Mesendoderm (in vitro differentiated cells): ENCODE measurements at regions not wholly inside any gene's neighbourhood (a gene's known extent, or its start where the extent isn't known, plus 50 kb on each side); places are given as distances from the start of the nearest gene placed in this dataset.
A peak's percentile ranks its signal among the peaks of the same experiment; 100 is the strongest.

Experiments used
- DNase-seq: peaks from one replicate; pipeline ENCODE4 v3.0.0; 2013
- H2AK5ac ChIP-seq: 2 replicates; pipeline ENCODE4 v1.6.1; 2013; ENCODE audit warnings: low read length, inconsistent platforms
- H2BK120ac ChIP-seq: 2 replicates; pipeline ENCODE4 v1.6.1; 2013; ENCODE audit warnings: low read depth, mild to moderate bottlenecking, low read length, moderate library complexity, mixed read lengths
- H2BK15ac ChIP-seq: replicated peaks from 2 replicates; pipeline ENCODE4 v1.6.1; 2013; ENCODE audit warnings: low read depth, mild to moderate bottlenecking, moderate library complexity
- H2BK5ac ChIP-seq: 2 replicates; pipeline ENCODE4 v1.6.1; 2013; ENCODE audit warnings: low read length, inconsistent platforms
- H3K18ac ChIP-seq: 2 replicates; pipeline ENCODE4 v1.6.1; 2013; ENCODE audit warnings: mild to moderate bottlenecking, low read length, mixed read lengths
- H3K23ac ChIP-seq: one replicate; pipeline ENCODE4 v1.6.1; 2013; ENCODE audit warnings: low read length
- H3K27ac ChIP-seq: 2 replicates; pipeline ENCODE4 v1.5.1; 2013; ENCODE audit warnings: low read depth, mild to moderate bottlenecking, inconsistent platforms, low read length, moderate library complexity
- H3K27me3 ChIP-seq: 2 replicates; pipeline ENCODE4 v1.6.1; 2013; ENCODE audit warnings: low read length, control low read depth, mild to moderate bottlenecking, inconsistent platforms; ENCODE audit not compliant: insufficient read depth, poor library complexity
- H3K36me3 ChIP-seq: 2 replicates; pipeline ENCODE4 v1.6.1; 2013; ENCODE audit warnings: low read length, inconsistent platforms; ENCODE audit not compliant: control insufficient read depth, insufficient read depth
- H3K4ac ChIP-seq: one replicate; pipeline ENCODE4 v1.6.1; 2013; ENCODE audit warnings: low read depth, mild to moderate bottlenecking, low read length, moderate library complexity
- H3K4me1 ChIP-seq: 2 replicates; pipeline ENCODE4 v1.6.1; 2013; ENCODE audit warnings: low read depth, low read length, inconsistent platforms; ENCODE audit not compliant: control insufficient read depth
- H3K4me2 ChIP-seq: 2 replicates; pipeline ENCODE4 v1.6.1; 2013; ENCODE audit warnings: low read length
- H3K4me3 ChIP-seq: 2 replicates; pipeline ENCODE4 v1.5.1; 2013; ENCODE audit warnings: mild to moderate bottlenecking, low read length
- H3K56ac ChIP-seq: one replicate; pipeline ENCODE4 v1.6.1; 2013; ENCODE audit warnings: low read length
- H3K79me1 ChIP-seq: 2 replicates; pipeline ENCODE4 v1.6.1; 2013; ENCODE audit warnings: low read length, inconsistent platforms
- H3K79me2 ChIP-seq: 2 replicates; pipeline ENCODE4 v1.6.1; 2013; ENCODE audit warnings: mild to moderate bottlenecking, low read length; ENCODE audit not compliant: control insufficient read depth, insufficient read depth
- H3K9ac ChIP-seq: 2 replicates; pipeline ENCODE4 v1.6.1; 2013; ENCODE audit warnings: low read length, inconsistent platforms
- H4K5ac ChIP-seq: one replicate; pipeline ENCODE4 v1.6.1; 2013; ENCODE audit warnings: low read length
- H4K8ac ChIP-seq: one replicate; pipeline ENCODE4 v1.6.1; 2013; ENCODE audit warnings: low read depth, mild to moderate bottlenecking, control low read depth, low read length, moderate library complexity
- WGBS: extraction: QIAGEN DNeasy Blood & Tissue Kit; methylation state at CpG from one replicate; pipeline ENCODE4 v1.1.7; 2013; ENCODE audit warnings: low lambda C conversion rate, missing lambda C conversion rate; ENCODE audit not compliant: insufficient coverage; ENCODE audit errors: extremely low coverage; 5-methylcytosine and 5-hydroxymethylcytosine counted together

- no peak for DNase-seq
- Histone ChIP-seq H2BK15ac (no peak overlapping the region), H3K79me2 (no peaks in the 10 kb centered on the region), H3K27ac (no peak overlapping the region), H3K56ac (no peak overlapping the region), H3K4ac (no peak overlapping the region), H3K4me2 (no peak overlapping the region), H2AK5ac (no peak overlapping the region), H3K9ac (no peak overlapping the region), H3K4me3 (no peak overlapping the region), H4K8ac (no peak overlapping the region), H3K79me1 (no peaks in the 10 kb centered on the region), H2BK5ac (no peak overlapping the region), H4K5ac (no peak overlapping the region), H3K23ac (no peak overlapping the region), H2BK120ac (no peak overlapping the region), H3K18ac (no peak overlapping the region), H3K27me3 (no peaks in the 10 kb centered on the region), H3K4me1 (no peaks in the 10 kb centered on the region), H3K36me3 (no peaks in the 10 kb centered on the region)
- no CpG with 5 or more reads among the region's 4 CpGs for WGBS
These were observed 120.3 kb upstream of the USP9X start for GRCh38 chrX:40964633-40965586.

GRCh38 chrX:40966213-40966820 lies 118.9 kb upstream of the USP9X start:
- Histone ChIP-seq H3K4me1 (no peaks in the 10 kb centered on the region), H3K36me3 (no peaks in the 10 kb centered on the region), H3K27me3 (no peaks in the 10 kb centered on the region), H4K5ac (no peak overlapping the region), H3K4me3 (no peak overlapping the region), H3K4me2 (no peak overlapping the region), H3K79me2 (no peaks in the 10 kb centered on the region), H3K56ac (no peak overlapping the region), H2AK5ac (no peak overlapping the region), H3K9ac (no peak overlapping the region), H4K8ac (no peak overlapping the region), H3K27ac (no peak overlapping the region), H3K79me1 (no peaks in the 10 kb centered on the region), H3K18ac (no peak overlapping the region), H2BK120ac (no peak overlapping the region), H3K4ac (no peak overlapping the region), H2BK5ac (no peak overlapping the region), H3K23ac (no peak overlapping the region), H2BK15ac (no peak overlapping the region)
- WGBS, result no CpG with 5 or more reads among the region's 6 CpGs
- DNase-seq, result no peak

- no peak for DNase-seq
- Histone ChIP-seq H2BK120ac (no peak overlapping the region), H3K27ac (no peak overlapping the region), H3K4me2 (no peak overlapping the region), H2BK15ac (no peak overlapping the region), H3K23ac (no peak overlapping the region), H3K79me1 (no peaks in the 10 kb centered on the region), H4K5ac (no peak overlapping the region), H3K18ac (no peak overlapping the region), H4K8ac (no peak overlapping the region), H2AK5ac (no peak overlapping the region), H3K4me1 (no peaks in the 10 kb centered on the region), H3K56ac (no peak overlapping the region), H3K9ac (no peak overlapping the region), H3K36me3 (no peaks in the 10 kb centered on the region), H3K79me2 (no peaks in the 10 kb centered on the region), H3K4me3 (no peak overlapping the region), H2BK5ac (no peak overlapping the region), H3K27me3 (no peaks in the 10 kb centered on the region), H3K4ac (no peak overlapping the region)
- WGBS, result no CpG with 5 or more reads among the region's 7 CpGs
These were observed 117.1 kb upstream of the USP9X start for GRCh38 chrX:40968180-40968579.

- H3K36me3 ChIP-seq, result no peaks in the 10 kb centered on the region
- no peak overlapping the region for H3K27ac ChIP-seq
- H2BK5ac ChIP-seq, result no peak overlapping the region
- H3K79me1 ChIP-seq, result no peaks in the 10 kb centered on the region
- H3K4me2 ChIP-seq, result no peak overlapping the region
- H4K8ac ChIP-seq, result no peak overlapping the region
- H3K79me2 ChIP-seq, result no peaks in the 10 kb centered on the region
- no peak overlapping the region for H2BK15ac ChIP-seq
- no peak overlapping the region for H3K18ac ChIP-seq
- peak; percentile 64 for DNase-seq
- no peak overlapping the region for H3K4me3 ChIP-seq
- no peaks in the 10 kb centered on the region for H3K27me3 ChIP-seq
- H3K9ac ChIP-seq, result no peak overlapping the region
- no CpG with 5 or more reads among the region's 1 CpG for WGBS
- no peak overlapping the region for H2BK120ac ChIP-seq
- no peak overlapping the region for H2AK5ac ChIP-seq
- H3K4ac ChIP-seq, result no peak overlapping the region
- no peak overlapping the region for H4K5ac ChIP-seq
- H3K23ac ChIP-seq, result no peak overlapping the region
- no peak overlapping the region for H3K56ac ChIP-seq
- no peaks in the 10 kb centered on the region for H3K4me1 ChIP-seq
These were observed 113.5 kb upstream of the USP9X start for GRCh38 chrX:40971736-40972135.

- H3K56ac ChIP-seq, result no peak overlapping the region
- no peaks in the 10 kb centered on the region for H3K79me1 ChIP-seq
- no peak overlapping the region for H2BK120ac ChIP-seq
- H4K8ac ChIP-seq, result no peak overlapping the region
- no peak overlapping the region for H2BK15ac ChIP-seq
- no peaks in the 10 kb centered on the region for H3K4me1 ChIP-seq
- no peaks in the 10 kb centered on the region for H3K27me3 ChIP-seq
- DNase-seq, result no peak
- H2BK5ac ChIP-seq, result no peak overlapping the region
- no peak overlapping the region for H3K4me3 ChIP-seq
- H3K27ac ChIP-seq, result no peak overlapping the region
- H3K4me2 ChIP-seq, result no peak overlapping the region
- no peaks in the 10 kb centered on the region for H3K36me3 ChIP-seq
- no peak overlapping the region for H3K9ac ChIP-seq
- WGBS, result no CpG with 5 or more reads among the region's 3 CpGs
- H3K18ac ChIP-seq, result no peak overlapping the region
- no peak overlapping the region for H3K4ac ChIP-seq
- no peaks in the 10 kb centered on the region for H3K79me2 ChIP-seq
- H2AK5ac ChIP-seq, result no peak overlapping the region
- H4K5ac ChIP-seq, result no peak overlapping the region
- no peak overlapping the region for H3K23ac ChIP-seq
These were observed 111.6 kb upstream of the USP9X start for GRCh38 chrX:40973619-40974018.
